ENCODE measurements at regions not wholly inside any gene's neighbourhood (a gene's known extent, or its start where the extent isn't known, plus 50 kb on each side); places are given as distances from the start of the nearest gene placed in this dataset.

DNA sequence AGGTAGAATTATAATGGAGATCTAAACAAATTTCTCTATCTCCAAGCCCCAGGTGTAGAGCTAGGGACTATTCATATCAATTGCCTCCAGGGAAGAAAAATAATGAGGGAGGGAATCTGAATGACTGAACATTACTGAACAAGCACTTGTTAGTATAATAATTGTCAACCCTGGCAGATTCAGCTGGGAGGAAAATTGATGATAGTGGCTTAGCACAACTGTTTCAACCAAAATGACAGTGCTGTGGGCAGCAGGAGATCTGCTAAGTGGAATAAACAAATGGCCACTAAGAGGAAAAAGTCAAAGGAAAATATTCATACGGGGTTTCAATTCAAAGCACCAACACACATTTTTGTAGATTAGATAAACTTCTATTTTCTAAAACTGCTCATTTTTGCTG lies 294.9 kb upstream of the ZNF385D start:
- Histone ChIP-seq H3K36me3 (ENCODE audit: insufficient read depth, low read length) (no peaks in the 10 kb centered on the region), H3K27ac (ENCODE audit: low read depth, low read length) (no peak overlapping the region), H3K4me3 (ENCODE audit: low read length) (no peak overlapping the region), H3K27me3 (ENCODE audit: insufficient read depth, low read length) (no peaks in the 10 kb centered on the region), H3K9ac (ENCODE audit: low read depth, low read length) (no peak overlapping the region), H3K4me1 (ENCODE audit: insufficient read depth, low read length) (0 out of 2 replicates have a peak, but pooled peaks cover 6% of the 10 kb centered on the region), H3K9me3 (ENCODE audit: insufficient read depth, low read depth, low read length) (no peaks in the 10 kb centered on the region)
- 57% methylated on average over 1 of the region's 1 CpG for WGBS

DNA sequence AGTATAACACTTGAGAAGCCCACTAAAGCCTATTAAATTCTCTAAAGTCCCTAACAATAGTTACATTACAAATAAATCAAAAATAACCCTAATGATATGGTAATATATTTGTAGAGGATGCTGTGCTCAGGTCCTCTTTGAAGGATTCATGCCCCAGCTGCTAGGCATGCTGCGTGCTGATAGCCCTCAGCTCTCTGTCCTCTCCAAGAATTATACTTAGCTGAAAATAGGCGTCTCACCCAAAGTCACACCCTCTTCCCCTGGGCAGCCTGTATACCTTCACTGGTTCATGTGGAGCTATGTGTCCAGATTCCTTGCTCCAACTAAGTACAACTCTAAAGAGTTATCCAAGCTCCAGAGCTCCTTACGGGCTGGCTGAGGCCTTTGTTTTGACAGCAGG lies 312.5 kb upstream of the ZNF385D start:
- Histone ChIP-seq H3K27me3 (ENCODE audit: insufficient read depth, low read length) (no peaks in the 10 kb centered on the region), H3K4me3 (ENCODE audit: low read length) (no peak overlapping the region), H3K4me1 (ENCODE audit: insufficient read depth, low read length) (no peaks in the 10 kb centered on the region), H3K36me3 (ENCODE audit: insufficient read depth, low read length) (no peaks in the 10 kb centered on the region), H3K9ac (ENCODE audit: low read depth, low read length) (no peak overlapping the region), H3K27ac (ENCODE audit: low read depth, low read length) (no peak overlapping the region), H3K9me3 (ENCODE audit: insufficient read depth, low read depth, low read length) (no peaks in the 10 kb centered on the region)
- 92% methylated on average over 3 of the region's 3 CpGs for WGBS

DNA sequence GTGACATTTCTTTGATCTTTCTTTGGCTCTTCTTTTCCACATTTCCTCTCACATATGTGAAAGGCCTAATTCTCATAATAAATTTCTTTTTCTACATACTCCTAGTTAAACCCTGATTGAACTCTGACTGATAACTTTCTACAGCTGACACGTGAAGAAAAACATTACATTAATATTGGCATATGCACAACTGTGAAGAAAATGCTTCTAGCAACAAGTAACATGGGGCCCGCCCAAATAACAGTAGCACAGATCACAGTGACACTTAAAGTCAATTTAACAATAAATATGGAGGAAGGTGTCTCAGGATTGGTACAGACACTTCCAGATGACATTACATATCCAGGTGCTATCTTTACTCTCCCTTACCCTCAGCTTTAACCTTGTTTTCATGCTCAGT lies 317.6 kb upstream of the ZNF385D start:
- Histone ChIP-seq H3K27ac (ENCODE audit: low read depth, low read length) (no peak overlapping the region), H3K9me3 (ENCODE audit: insufficient read depth, low read depth, low read length) (no peaks in the 10 kb centered on the region), H3K36me3 (ENCODE audit: insufficient read depth, low read length) (no peaks in the 10 kb centered on the region), H3K9ac (ENCODE audit: low read depth, low read length) (no peak overlapping the region), H3K4me3 (ENCODE audit: low read length) (no peak overlapping the region), H3K4me1 (ENCODE audit: insufficient read depth, low read length) (no peaks in the 10 kb centered on the region), H3K27me3 (ENCODE audit: insufficient read depth, low read length) (no peaks in the 10 kb centered on the region)
- 97% methylated on average over 2 of the region's 2 CpGs for WGBS

DNA sequence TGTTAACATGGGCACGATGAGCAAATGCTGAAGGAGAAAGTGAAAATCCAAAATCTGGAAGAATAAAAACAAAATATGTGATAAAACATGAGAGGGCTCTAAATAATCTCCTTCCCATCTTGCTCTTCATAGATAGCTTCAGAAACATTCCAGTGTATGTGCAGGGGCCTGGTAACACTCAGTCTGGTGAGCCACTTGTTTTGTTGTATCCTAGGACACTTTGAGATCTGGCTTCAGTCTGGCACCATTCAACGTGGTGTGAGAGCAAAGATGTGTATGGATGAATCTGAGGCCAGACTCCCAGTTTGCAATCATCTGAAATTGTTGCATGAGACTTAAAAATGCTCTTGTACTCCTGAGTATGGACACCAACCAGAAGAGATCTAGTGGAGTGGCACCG lies 337.2 kb upstream of the ZNF385D start:
- Histone ChIP-seq H3K27me3 (ENCODE audit: insufficient read depth, low read length) (no peaks in the 10 kb centered on the region; the same call in 1 of the 2 replicates), H3K4me1 (ENCODE audit: insufficient read depth, low read length) (no peaks in the 10 kb centered on the region), H3K27ac (ENCODE audit: low read depth, low read length) (no peak overlapping the region), H3K4me3 (ENCODE audit: low read length) (no peak overlapping the region), H3K9me3 (ENCODE audit: insufficient read depth, low read depth, low read length) (no peaks in the 10 kb centered on the region), H3K36me3 (ENCODE audit: insufficient read depth, low read length) (no peaks in the 10 kb centered on the region), H3K9ac (ENCODE audit: low read depth, low read length) (no peak overlapping the region)
- 93% methylated on average over 3 of the region's 3 CpGs for WGBS

DNA sequence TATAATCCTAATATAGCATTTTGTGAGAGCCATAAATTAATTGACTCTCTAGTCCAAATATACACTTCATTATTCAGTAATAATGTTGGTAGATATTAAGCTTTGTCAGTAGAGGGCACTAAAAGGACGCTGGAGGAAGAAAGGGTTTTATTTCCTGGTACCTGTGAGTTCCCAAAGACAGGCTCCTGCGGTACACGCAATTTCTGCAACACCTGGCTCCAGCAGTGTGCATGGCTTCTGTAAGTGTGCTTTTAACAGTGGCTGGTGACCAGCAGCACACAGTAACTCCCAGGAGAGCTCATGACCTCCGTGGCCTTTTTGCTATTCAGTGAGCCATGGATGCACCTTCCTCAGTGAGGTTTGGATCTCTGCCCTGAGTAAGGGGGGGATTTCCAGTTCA lies 338.3 kb upstream of the ZNF385D start:
- H3K36me3 ChIP-seq (ENCODE audit: insufficient read depth, low read length): no peaks in the 10 kb centered on the region
- no peaks in the 10 kb centered on the region; the same call in 1 of the 2 replicates for H3K27me3 ChIP-seq (ENCODE audit: insufficient read depth, low read length)
- no peak overlapping the region for H3K9ac ChIP-seq (ENCODE audit: low read depth, low read length)
- H3K27ac ChIP-seq (ENCODE audit: low read depth, low read length): no peak overlapping the region
- 33% methylated on average over 4 of the region's 4 CpGs for WGBS
- no peaks in the 10 kb centered on the region for H3K9me3 ChIP-seq (ENCODE audit: insufficient read depth, low read depth, low read length)
- no peak overlapping the region for H3K4me3 ChIP-seq (ENCODE audit: low read length)
- H3K4me1 ChIP-seq (ENCODE audit: insufficient read depth, low read length): no peaks in the 10 kb centered on the region

DNA sequence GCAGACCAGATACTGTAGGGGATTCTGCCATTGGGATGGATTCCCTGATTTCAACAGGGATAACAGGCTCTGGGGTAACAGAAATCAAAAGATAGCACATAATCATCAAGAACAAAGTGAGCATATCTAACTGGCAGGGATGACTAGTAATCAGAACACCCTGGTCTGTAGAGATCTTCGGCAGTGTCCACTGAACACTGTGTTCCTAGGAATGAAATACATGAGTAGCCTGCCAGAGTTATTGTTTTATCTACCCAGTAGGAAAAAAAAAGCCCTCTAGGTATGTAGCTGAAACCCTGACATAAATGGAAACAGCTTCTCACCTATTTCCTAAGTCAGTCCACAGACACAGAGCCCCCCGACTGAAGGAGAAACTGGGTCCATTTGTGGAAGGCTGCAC lies 340.3 kb upstream of the ZNF385D start:
- no peaks in the 10 kb centered on the region for H3K4me1 ChIP-seq (ENCODE audit: insufficient read depth, low read length)

DNA sequence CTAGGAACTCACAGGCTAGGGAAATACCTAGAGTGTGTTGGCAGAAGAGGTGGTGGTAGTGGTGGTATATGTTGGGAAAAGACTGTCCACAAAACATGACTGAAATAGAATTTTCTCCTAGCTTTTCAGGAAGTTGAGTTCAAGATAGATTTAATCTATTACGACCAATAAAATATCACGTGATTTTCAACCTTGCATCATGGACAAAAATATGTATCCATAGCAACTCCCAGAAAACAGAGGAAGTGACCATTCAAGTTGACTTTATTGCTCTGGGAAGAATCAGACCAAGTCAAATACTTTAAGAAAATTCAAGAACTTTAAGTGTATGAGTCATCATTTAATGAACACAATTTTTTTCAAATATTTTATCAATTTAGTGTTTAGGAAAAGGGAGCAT lies 347.0 kb upstream of the ZNF385D start:
- no peaks in the 10 kb centered on the region for H3K9me3 ChIP-seq (ENCODE audit: insufficient read depth, low read depth, low read length)
- H3K27ac ChIP-seq (ENCODE audit: low read depth, low read length): no peak overlapping the region
- no peaks in the 10 kb centered on the region for H3K4me1 ChIP-seq (ENCODE audit: insufficient read depth, low read length)
- WGBS: 96% methylated on average over 2 of the region's 2 CpGs
- H3K9ac ChIP-seq (ENCODE audit: low read depth, low read length): no peak overlapping the region
- H3K36me3 ChIP-seq (ENCODE audit: insufficient read depth, low read length): no peaks in the 10 kb centered on the region
- no peak overlapping the region for H3K4me3 ChIP-seq (ENCODE audit: low read length)
- no peaks in the 10 kb centered on the region for H3K27me3 ChIP-seq (ENCODE audit: insufficient read depth, low read length)

More for the DNA sequence above, 340.3 kb upstream of the ZNF385D start:
- WGBS: 92% methylated on average over 1 of the region's 2 CpGs
- no peaks in the 10 kb centered on the region for H3K36me3 ChIP-seq (ENCODE audit: insufficient read depth, low read length)
- H3K9me3 ChIP-seq (ENCODE audit: insufficient read depth, low read depth, low read length): no peaks in the 10 kb centered on the region
- H3K27me3 ChIP-seq (ENCODE audit: insufficient read depth, low read length): no peaks in the 10 kb centered on the region; the same call in 1 of the 2 replicates
- H3K9ac ChIP-seq (ENCODE audit: low read depth, low read length): no peak overlapping the region
- no peak overlapping the region for H3K27ac ChIP-seq (ENCODE audit: low read depth, low read length)
- no peak overlapping the region for H3K4me3 ChIP-seq (ENCODE audit: low read length)

DNA sequence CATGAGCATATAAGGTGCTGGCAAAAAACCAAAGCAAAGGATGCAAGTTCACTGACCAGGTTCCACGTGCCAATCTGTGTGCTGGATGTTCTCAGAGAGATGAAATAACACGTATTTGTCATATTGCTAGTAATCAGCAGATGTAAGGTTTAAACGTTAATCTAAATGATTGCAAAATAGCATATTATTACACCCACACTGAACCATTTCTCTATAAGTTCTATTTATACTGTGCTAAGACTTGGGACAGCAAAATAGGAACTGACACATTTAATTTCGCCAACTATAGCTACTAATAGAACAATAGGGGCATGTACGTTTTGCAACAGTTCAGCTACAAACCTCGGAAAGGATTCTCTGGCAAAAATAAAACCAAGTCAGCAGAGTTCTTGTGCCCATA lies 350.3 kb upstream of the ZNF385D start:
- Histone ChIP-seq H3K27ac (ENCODE audit: low read depth, low read length) (no peak overlapping the region), H3K9ac (ENCODE audit: low read depth, low read length) (no peak overlapping the region), H3K9me3 (ENCODE audit: insufficient read depth, low read depth, low read length) (no peaks in the 10 kb centered on the region), H3K4me3 (ENCODE audit: low read length) (no peak overlapping the region), H3K27me3 (ENCODE audit: insufficient read depth, low read length) (no peaks in the 10 kb centered on the region), H3K36me3 (ENCODE audit: insufficient read depth, low read length) (no peaks in the 10 kb centered on the region), H3K4me1 (ENCODE audit: insufficient read depth, low read length) (no peaks in the 10 kb centered on the region)
- 84% methylated on average over 5 of the region's 6 CpGs for WGBS

DNA sequence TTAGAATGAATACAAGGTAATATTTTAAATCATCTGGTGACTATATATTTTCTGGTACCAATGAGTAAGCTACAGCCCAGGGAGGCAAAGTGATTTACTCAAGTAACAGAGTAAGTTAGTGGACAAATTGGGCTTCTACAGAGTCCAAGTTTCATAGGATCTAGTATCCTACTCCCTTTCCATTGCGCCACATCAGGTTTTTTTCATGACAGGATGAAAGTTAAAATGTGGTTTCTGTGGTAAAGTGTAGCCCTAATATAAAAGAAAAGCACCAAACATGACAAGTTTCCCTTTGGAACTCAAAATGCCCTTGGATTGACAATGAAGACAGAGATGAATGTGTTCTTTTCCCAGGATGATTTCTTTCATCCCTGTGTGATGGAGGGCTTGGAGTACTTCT lies 350.8 kb upstream of the ZNF385D start:
- Histone ChIP-seq H3K9ac (ENCODE audit: low read depth, low read length) (no peak overlapping the region), H3K4me3 (ENCODE audit: low read length) (no peak overlapping the region), H3K9me3 (ENCODE audit: insufficient read depth, low read depth, low read length) (no peaks in the 10 kb centered on the region), H3K4me1 (ENCODE audit: insufficient read depth, low read length) (no peaks in the 10 kb centered on the region), H3K27me3 (ENCODE audit: insufficient read depth, low read length) (no peaks in the 10 kb centered on the region), H3K27ac (ENCODE audit: low read depth, low read length) (no peak overlapping the region), H3K36me3 (ENCODE audit: insufficient read depth, low read length) (no peaks in the 10 kb centered on the region)
- 100% methylated on average over 1 of the region's 1 CpG for WGBS

DNA sequence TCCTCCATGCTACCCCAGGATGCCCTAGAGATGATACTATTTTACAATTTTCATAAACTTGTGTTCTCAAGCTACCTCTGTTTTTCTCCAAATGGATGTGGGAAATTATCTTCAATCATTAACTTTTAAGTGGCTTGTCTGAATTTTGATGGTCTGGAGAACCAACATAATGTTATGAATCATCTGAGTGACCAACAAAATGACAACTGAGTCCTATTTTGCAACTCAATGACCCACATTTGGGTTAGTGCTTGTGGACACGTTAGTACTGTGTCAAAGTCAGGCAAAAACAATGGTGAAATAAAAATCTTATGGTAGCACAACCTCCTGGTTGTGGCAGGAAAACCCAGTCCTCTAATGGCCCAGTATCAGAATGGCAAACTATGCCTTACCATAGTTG lies 352.4 kb upstream of the ZNF385D start:
- WGBS: 89% methylated on average over 1 of the region's 1 CpG
- Histone ChIP-seq H3K27ac (ENCODE audit: low read depth, low read length) (no peak overlapping the region), H3K4me3 (ENCODE audit: low read length) (no peak overlapping the region), H3K36me3 (ENCODE audit: insufficient read depth, low read length) (no peaks in the 10 kb centered on the region), H3K9ac (ENCODE audit: low read depth, low read length) (no peak overlapping the region), H3K27me3 (ENCODE audit: insufficient read depth, low read length) (no peaks in the 10 kb centered on the region), H3K9me3 (ENCODE audit: insufficient read depth, low read depth, low read length) (no peaks in the 10 kb centered on the region), H3K4me1 (ENCODE audit: insufficient read depth, low read length) (no peaks in the 10 kb centered on the region)

DNA sequence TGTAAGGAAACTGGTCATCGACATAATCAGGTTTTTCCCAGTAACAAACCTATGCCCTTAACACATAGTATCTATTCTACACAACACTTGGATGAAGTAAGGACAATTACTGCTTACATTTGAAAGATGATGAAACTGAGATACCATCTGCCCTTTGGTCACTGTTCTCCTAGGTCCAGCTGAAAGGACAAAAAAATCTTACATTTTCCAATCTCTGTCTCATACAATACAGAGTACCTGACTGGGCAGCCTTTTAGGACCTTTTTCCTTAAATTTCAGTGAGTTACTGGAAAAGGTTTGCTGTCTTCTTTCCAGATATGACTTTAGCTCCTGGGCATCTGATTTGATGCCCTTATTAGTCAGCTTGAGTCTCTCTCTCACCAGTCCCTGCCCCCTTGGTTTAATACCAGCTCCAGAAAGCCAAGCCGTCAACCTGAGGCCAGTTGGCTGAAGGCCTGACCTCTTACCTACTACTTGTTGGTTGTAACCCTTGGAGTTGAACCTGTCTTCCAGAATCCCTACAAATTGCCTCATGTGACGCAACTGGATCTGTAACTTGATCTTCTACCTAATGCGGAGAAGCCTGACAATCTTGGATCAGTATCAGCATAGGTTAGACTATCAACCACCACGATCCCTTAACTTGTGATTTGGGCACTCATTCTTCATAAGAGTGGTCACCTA lies 355.3 kb upstream of the ZNF385D start:
- H3K9ac ChIP-seq (ENCODE audit: low read depth, low read length): no peak overlapping the region
- no peak overlapping the region for H3K27ac ChIP-seq (ENCODE audit: low read depth, low read length)
- no peak overlapping the region for H3K4me3 ChIP-seq (ENCODE audit: low read length)
- 94% methylated on average over 5 of the region's 5 CpGs for WGBS
- no peaks in the 10 kb centered on the region for H3K27me3 ChIP-seq (ENCODE audit: insufficient read depth, low read length)
- no peaks in the 10 kb centered on the region for H3K4me1 ChIP-seq (ENCODE audit: insufficient read depth, low read length)
- H3K9me3 ChIP-seq (ENCODE audit: insufficient read depth, low read depth, low read length): no peaks in the 10 kb centered on the region
- H3K36me3 ChIP-seq (ENCODE audit: insufficient read depth, low read length): no peaks in the 10 kb centered on the region

DNA sequence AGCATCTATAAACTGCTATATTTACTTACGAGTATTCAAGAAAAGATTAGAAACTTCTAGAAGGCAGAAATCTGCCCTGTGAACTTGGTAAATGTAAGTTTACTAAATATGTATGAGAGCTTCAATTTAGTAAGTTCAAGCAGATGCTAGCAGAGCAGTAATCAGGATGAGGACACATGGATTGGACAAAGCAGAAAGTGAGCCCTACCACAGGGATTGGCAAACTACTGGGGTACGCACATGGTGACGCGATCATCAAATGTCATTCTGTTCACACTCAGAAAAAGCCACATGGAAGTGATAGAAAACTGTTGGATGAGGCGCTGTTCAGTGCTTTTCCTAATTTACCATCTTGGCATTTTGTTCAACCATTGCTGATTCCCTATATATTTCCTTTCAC lies 360.2 kb upstream of the ZNF385D start:
- no peak overlapping the region for H3K4me3 ChIP-seq (ENCODE audit: low read length)
- no peaks in the 10 kb centered on the region for H3K9me3 ChIP-seq (ENCODE audit: insufficient read depth, low read depth, low read length)

More for the DNA sequence above, 360.2 kb upstream of the ZNF385D start:
- 75% methylated on average over 5 of the region's 5 CpGs for WGBS
- Histone ChIP-seq H3K9ac (ENCODE audit: low read depth, low read length) (no peak overlapping the region), H3K4me1 (ENCODE audit: insufficient read depth, low read length) (no peaks in the 10 kb centered on the region), H3K27ac (ENCODE audit: low read depth, low read length) (no peak overlapping the region), H3K36me3 (ENCODE audit: insufficient read depth, low read length) (no peaks in the 10 kb centered on the region), H3K27me3 (ENCODE audit: insufficient read depth, low read length) (no peaks in the 10 kb centered on the region)
